ENCODE measurements at regions not wholly inside any gene's neighbourhood (a gene's known extent, or its start where the extent isn't known, plus 50 kb on each side); places are given as distances from the start of the nearest gene placed in this dataset.
"Not testable (repeated sequence)": the region's sequence is repeated elsewhere in the genome, so short reads cannot be mapped to it uniquely, and the experiment has no call there.

GRCh38 chr6:8361259-8361658, 74.1 kb downstream of the SLC35B3 start:
- no peak for DNase-seq (ENCODE audit: low spot score)

- no peak for DNase-seq (ENCODE audit: low spot score)
Measured at GRCh38 chr6:8352966-8353340, 82.4 kb downstream of the SLC35B3 start.

GRCh38 chr6:8352335-8352965, 82.9 kb downstream of the SLC35B3 start:
- DNase-seq (ENCODE audit: low spot score): no peak

GRCh38 chr6:8343600-8343999, 91.7 kb downstream of the SLC35B3 start:
- DNase-seq (ENCODE audit: low spot score): no peak

GRCh38 chr6:8342241-8342819, 93.0 kb downstream of the SLC35B3 start:
- no peak for DNase-seq (ENCODE audit: low spot score)

- no peak for DNase-seq (ENCODE audit: low spot score)
Measured at GRCh38 chr6:8337147-8337546, 98.2 kb downstream of the SLC35B3 start.

GRCh38 chr6:8336406-8337057, 98.8 kb downstream of the SLC35B3 start:
- no peak for DNase-seq (ENCODE audit: low spot score)

GRCh38 chr6:8335896-8336295, 99.4 kb downstream of the SLC35B3 start:
- no peak for DNase-seq (ENCODE audit: low spot score)

GRCh38 chr6:8335381-8335780, 100.0 kb downstream of the SLC35B3 start:
- no peak for DNase-seq (ENCODE audit: low spot score)

- DNase-seq (ENCODE audit: low spot score): no peak
Measured at GRCh38 chr6:8334113-8334512, 101.2 kb downstream of the SLC35B3 start.

GRCh38 chr6:8329562-8329961, 105.8 kb downstream of the SLC35B3 start:
- DNase-seq (ENCODE audit: low spot score): no peak

- no peak for DNase-seq (ENCODE audit: low spot score)
Measured at GRCh38 chr6:8325743-8326142, 109.6 kb downstream of the SLC35B3 start.

GRCh38 chr6:8322659-8323058, 112.7 kb downstream of the SLC35B3 start:
- DNase-seq (ENCODE audit: low spot score): no peak

- DNase-seq (ENCODE audit: low spot score): no peak
Measured at GRCh38 chr6:8321671-8322404, 113.5 kb downstream of the SLC35B3 start.

- DNase-seq (ENCODE audit: low spot score): no peak
Measured at GRCh38 chr6:8315154-8315553, 120.2 kb downstream of the SLC35B3 start.

- DNase-seq (ENCODE audit: low spot score): no peak
Measured at GRCh38 chr6:8301502-8301901, 133.8 kb downstream of the SLC35B3 start.

GRCh38 chr6:8299034-8299433, 136.3 kb downstream of the SLC35B3 start:
- DNase-seq (ENCODE audit: low spot score): no peak

- not testable (repeated sequence) for DNase-seq (ENCODE audit: low spot score)
Measured at GRCh38 chr6:8282946-8283345, 152.4 kb downstream of the SLC35B3 start.

GRCh38 chr6:8282380-8282779, 153.0 kb downstream of the SLC35B3 start:
- DNase-seq (ENCODE audit: low spot score): no peak

- DNase-seq (ENCODE audit: low spot score): no peak
Measured at GRCh38 chr6:8279041-8279805, 156.1 kb downstream of the SLC35B3 start.

GRCh38 chr6:8278562-8278961, 156.8 kb downstream of the SLC35B3 start:
- no peak for DNase-seq (ENCODE audit: low spot score)

- no peak for DNase-seq (ENCODE audit: low spot score)
Measured at GRCh38 chr6:8277769-8278168, 157.6 kb downstream of the SLC35B3 start.

Data from kidney capillary endothelial cell (primary cell).